Endothelial cell of umbilical vein (primary cell): ENCODE measurements at regions not wholly inside any gene's neighbourhood (a gene's known extent, or its start where the extent isn't known, plus 50 kb on each side); places are given as distances from the start of the nearest gene placed in this dataset.

Experiments used
- POLR2A ChIP-seq: IDR thresholded peaks from 2 replicates; pipeline ENCODE4 v1.6.1; 2012; ENCODE audit warnings: low read depth, mild to moderate bottlenecking, control low read depth, low read length
- TF ChIP-seq, protein P1 (sequence below), 2 donors: IDR thresholded peaks; 1 replicate in 1 of 2; 2 replicates in 1 of 2; pipeline ENCODE4 v1.5.1; 2011; ENCODE audit warnings: low read length in 2 of 2, mild to moderate bottlenecking in 2 of 2, moderate library complexity in 2 of 2, control low read depth in 1 of 2, inconsistent platforms in 1 of 2, low read depth in 1 of 2; ENCODE audit not compliant: insufficient read depth in 1 of 2; ENCODE audit errors: extremely low read depth in 1 of 2

DNA sequence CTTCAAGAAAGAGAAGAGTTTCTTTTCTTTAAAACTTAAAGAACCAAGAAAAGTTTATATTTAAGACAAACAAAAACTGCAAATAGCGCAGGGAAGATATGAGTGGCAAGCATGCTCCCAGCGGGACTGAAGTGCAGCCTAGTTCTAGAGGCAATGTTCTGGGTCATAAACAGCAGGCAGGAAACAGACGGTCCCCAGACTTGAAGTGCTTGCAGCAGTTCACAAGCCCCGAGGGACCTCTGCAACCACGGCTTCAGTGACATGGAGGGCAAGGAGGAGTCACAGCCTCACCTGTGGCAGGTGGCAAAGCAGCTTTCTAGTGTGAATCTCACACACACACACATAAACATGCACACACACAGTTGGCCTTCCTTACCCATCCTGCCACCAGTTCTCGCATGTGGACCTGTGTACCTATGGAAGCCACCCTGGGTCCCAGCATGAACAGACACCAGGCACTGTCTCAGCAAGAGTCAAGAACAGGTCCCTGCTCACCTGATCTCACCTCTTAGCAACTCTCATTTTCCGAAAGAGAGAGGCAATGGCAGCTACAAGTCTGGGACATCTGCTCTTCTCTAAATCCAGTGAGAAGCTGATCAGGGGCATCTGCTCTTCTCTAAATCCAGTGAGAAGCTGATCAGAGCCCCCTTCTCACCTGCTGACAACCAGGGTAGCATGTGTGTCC lies 162.0 kb downstream of the EFNB2 start:
- no peak for TF ChIP-seq POLR2A
- TF ChIP-seq, protein P1, sequence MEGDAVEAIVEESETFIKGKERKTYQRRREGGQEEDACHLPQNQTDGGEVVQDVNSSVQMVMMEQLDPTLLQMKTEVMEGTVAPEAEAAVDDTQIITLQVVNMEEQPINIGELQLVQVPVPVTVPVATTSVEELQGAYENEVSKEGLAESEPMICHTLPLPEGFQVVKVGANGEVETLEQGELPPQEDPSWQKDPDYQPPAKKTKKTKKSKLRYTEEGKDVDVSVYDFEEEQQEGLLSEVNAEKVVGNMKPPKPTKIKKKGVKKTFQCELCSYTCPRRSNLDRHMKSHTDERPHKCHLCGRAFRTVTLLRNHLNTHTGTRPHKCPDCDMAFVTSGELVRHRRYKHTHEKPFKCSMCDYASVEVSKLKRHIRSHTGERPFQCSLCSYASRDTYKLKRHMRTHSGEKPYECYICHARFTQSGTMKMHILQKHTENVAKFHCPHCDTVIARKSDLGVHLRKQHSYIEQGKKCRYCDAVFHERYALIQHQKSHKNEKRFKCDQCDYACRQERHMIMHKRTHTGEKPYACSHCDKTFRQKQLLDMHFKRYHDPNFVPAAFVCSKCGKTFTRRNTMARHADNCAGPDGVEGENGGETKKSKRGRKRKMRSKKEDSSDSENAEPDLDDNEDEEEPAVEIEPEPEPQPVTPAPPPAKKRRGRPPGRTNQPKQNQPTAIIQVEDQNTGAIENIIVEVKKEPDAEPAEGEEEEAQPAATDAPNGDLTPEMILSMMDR (IDR thresholded peaks at IDR 0.05; ENCODE audit: extremely low read depth in 1 of 2, insufficient read depth in 1 of 2, low read depth in 1 of 2, low read length in 2 of 2) = no peak
